ENCODE measurements at regions not wholly inside any gene's neighbourhood (a gene's known extent, or its start where the extent isn't known, plus 50 kb on each side); places are given as distances from the start of the nearest gene placed in this dataset.
"Not testable (repeated sequence)": the region's sequence is repeated elsewhere in the genome, so short reads cannot be mapped to it uniquely, and the experiment has no call there.

GRCh38 chr11:67801397-67801796, 127.0 kb upstream of the ALDH3B2 start:
- TF ChIP-seq CTCF (IDR thresholded peaks at IDR 0.05); POLR2AphosphoS5 (IDR thresholded peaks at IDR 0.05; ENCODE audit: low read depth, low read length): not testable (repeated sequence)

Data from Panc1 (cell line).